ENCODE measurements at regions not wholly inside any gene's neighbourhood (a gene's known extent, or its start where the extent isn't known, plus 50 kb on each side); places are given as distances from the start of the nearest gene placed in this dataset.

- no peaks in the 10 kb centered on the region for H3K27me3 ChIP-seq (ENCODE audit: control insufficient read depth, insufficient read depth, low read length)
Measured at GRCh38 chr10:88066319-88066718, 202.9 kb downstream of the PTEN start.

GRCh38 chr10:88066876-88067275 is 203.5 kb downstream of the PTEN start:
- Histone ChIP-seq H3K36me3 (ENCODE audit: control insufficient read depth, insufficient read depth, low read length) (no peaks in the 10 kb centered on the region), H3K4me3 (ENCODE audit: low read depth, low read length) (no peak overlapping the region), H3K27me3 (ENCODE audit: control insufficient read depth, insufficient read depth, low read length) (no peaks in the 10 kb centered on the region)
- no peak for TF ChIP-seq CTCF (IDR thresholded peaks at IDR 0.05; ENCODE audit: insufficient read depth, low read length, poor library complexity, severe bottlenecking)
- DNase-seq (ENCODE audit: low read depth): no peak

More at GRCh38 chr10:88066319-88066718, 202.9 kb downstream of the PTEN start:
- no peak for DNase-seq (ENCODE audit: low read depth)
- H3K4me3 ChIP-seq (ENCODE audit: low read depth, low read length): no peak overlapping the region
- TF ChIP-seq CTCF (IDR thresholded peaks at IDR 0.05; ENCODE audit: insufficient read depth, low read length, poor library complexity, severe bottlenecking): no peak
- H3K36me3 ChIP-seq (ENCODE audit: control insufficient read depth, insufficient read depth, low read length): no peaks in the 10 kb centered on the region

- Histone ChIP-seq H3K27me3 (ENCODE audit: control insufficient read depth, insufficient read depth, low read length) (no peaks in the 10 kb centered on the region), H3K36me3 (ENCODE audit: control insufficient read depth, insufficient read depth, low read length) (no peaks in the 10 kb centered on the region), H3K4me3 (ENCODE audit: low read depth, low read length) (no peak overlapping the region)
- no peak for TF ChIP-seq CTCF (IDR thresholded peaks at IDR 0.05; ENCODE audit: insufficient read depth, low read length, poor library complexity, severe bottlenecking)
- DNase-seq (ENCODE audit: low read depth): no peak
Measured at GRCh38 chr10:88067737-88068136, 204.3 kb downstream of the PTEN start.

- no peaks in the 10 kb centered on the region for H3K36me3 ChIP-seq (ENCODE audit: control insufficient read depth, insufficient read depth, low read length)
- no peak for TF ChIP-seq CTCF (IDR thresholded peaks at IDR 0.05; ENCODE audit: insufficient read depth, low read length, poor library complexity, severe bottlenecking)
Measured at GRCh38 chr10:88069338-88069737, 205.9 kb downstream of the PTEN start.

GRCh38 chr10:88070080-88070880 is 206.9 kb downstream of the PTEN start:
- no peak for TF ChIP-seq CTCF (IDR thresholded peaks at IDR 0.05; ENCODE audit: insufficient read depth, low read length, poor library complexity, severe bottlenecking)
- Histone ChIP-seq H3K36me3 (ENCODE audit: control insufficient read depth, insufficient read depth, low read length) (no peaks in the 10 kb centered on the region), H3K27me3 (ENCODE audit: control insufficient read depth, insufficient read depth, low read length) (no peaks in the 10 kb centered on the region), H3K4me3 (ENCODE audit: low read depth, low read length) (no peak overlapping the region)
- no peak for DNase-seq (ENCODE audit: low read depth)

More at GRCh38 chr10:88069338-88069737, 205.9 kb downstream of the PTEN start:
- DNase-seq (ENCODE audit: low read depth): no peak
- Histone ChIP-seq H3K4me3 (ENCODE audit: low read depth, low read length) (no peak overlapping the region), H3K27me3 (ENCODE audit: control insufficient read depth, insufficient read depth, low read length) (no peaks in the 10 kb centered on the region)

GRCh38 chr10:88071879-88072278 is 208.5 kb downstream of the PTEN start:
- TF ChIP-seq CTCF (IDR thresholded peaks at IDR 0.05; ENCODE audit: insufficient read depth, low read length, poor library complexity, severe bottlenecking): no peak
- Histone ChIP-seq H3K27me3 (ENCODE audit: control insufficient read depth, insufficient read depth, low read length) (no peaks in the 10 kb centered on the region), H3K4me3 (ENCODE audit: low read depth, low read length) (no peak overlapping the region), H3K36me3 (ENCODE audit: control insufficient read depth, insufficient read depth, low read length) (no peaks in the 10 kb centered on the region)
- no peak for DNase-seq (ENCODE audit: low read depth)

All from kidney epithelial cell (primary cell).